ENCODE measurements at regions not wholly inside any gene's neighbourhood (a gene's known extent, or its start where the extent isn't known, plus 50 kb on each side); places are given as distances from the start of the nearest gene placed in this dataset.
"Not testable (repeated sequence)": the region's sequence is repeated elsewhere in the genome, so short reads cannot be mapped to it uniquely, and the experiment has no call there.

DNA sequence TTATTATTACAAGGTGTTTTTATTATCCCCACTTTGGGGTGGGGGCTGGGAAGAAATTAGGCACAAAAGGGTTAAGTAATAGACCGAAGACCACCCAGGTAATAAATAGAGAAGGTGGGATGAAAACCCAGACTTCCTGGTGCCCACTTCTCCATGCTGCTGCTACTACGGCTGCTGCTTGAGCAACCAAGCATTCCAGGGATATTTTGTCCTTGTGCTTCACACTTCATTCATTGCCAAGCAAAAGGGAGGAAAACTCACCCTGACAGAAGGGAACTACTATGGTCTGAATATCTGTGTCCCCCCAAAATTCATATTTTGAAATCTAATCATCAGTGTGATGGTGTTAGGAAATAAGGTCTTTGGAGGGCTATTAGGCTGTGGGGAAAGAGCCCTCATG is 470.9 kb upstream of the API5 start:
- DNase-seq (ENCODE audit: low spot score): no peak

DNA sequence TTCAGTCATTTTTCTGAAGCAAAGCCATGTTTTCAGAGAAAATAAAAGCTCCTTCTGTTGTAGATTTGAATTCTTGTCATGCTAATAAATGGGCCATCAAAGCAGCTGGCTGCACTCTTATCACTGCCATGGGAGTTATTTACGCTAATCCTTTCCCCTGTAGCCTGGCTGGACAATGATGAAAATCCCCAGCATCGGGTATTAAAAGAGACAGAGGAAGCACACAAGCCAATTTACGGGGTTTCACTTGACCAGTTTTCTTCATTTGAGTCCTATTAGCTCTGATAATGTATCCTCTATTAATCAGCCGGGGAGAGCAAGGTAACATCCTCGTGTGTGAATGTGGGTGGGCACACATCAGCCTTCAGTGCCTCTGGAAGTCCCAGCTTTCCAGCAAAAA is 470.2 kb upstream of the API5 start:
- DNase-seq (ENCODE audit: low spot score): no peak

DNA sequence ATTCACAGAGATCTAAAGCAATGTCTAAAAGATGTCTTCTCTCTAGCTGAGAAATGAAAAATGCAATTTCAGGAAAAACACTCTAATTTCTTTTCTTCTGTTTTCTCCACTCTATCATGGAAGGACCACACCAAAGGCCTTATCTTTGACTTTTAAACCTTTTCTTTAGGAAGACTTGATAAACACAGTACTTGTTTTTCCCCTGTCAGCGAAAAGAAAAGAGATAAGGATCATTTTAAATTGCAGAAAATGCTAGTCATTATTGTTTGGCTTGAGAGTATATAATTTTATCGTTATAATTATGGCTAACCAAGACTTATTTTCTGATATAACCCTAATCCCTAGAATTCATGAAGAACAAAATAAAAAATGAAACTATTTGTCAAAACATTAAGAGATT is 462.4 kb upstream of the API5 start:
- DNase-seq (ENCODE audit: low spot score): no peak

DNA sequence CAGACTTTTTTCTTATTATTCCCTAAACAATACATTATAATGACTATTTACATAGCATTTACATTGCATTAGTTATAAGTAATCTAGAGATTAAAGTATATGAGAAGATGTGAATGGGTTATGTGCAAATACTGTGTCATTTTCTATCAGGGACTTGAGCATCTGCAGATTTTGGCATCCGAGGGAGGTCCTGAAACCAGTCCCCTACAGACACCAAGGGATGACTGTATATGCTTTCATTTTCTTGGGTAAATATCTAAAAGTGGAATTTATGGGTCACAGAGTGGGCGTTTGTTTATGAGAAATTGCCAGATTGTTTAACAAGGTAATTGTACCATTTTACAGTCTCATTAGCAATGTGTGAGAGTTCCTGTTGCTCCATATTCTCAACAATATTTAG is 454.5 kb upstream of the API5 start:
- no peak for DNase-seq (ENCODE audit: low spot score)

DNA sequence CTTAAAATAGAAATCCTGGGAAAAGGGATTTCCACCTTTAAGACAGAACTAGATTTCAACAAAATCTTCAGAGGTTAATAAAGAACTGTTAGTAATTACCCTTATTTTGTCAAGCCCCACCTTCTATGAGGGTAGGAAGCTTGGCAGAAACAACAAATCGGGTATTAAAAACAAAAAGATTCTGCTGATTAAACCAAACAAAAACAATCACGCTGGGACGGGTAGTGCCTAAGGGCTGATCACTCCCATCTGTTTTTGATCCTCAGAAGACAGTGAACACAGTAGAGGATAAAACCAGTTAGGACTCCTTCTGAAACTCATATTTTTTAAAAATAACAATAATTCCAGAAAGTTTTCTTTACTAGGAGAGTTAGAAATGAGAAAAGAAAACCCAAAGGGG is 441.3 kb upstream of the API5 start:
- DNase-seq (ENCODE audit: low spot score): no peak

DNA sequence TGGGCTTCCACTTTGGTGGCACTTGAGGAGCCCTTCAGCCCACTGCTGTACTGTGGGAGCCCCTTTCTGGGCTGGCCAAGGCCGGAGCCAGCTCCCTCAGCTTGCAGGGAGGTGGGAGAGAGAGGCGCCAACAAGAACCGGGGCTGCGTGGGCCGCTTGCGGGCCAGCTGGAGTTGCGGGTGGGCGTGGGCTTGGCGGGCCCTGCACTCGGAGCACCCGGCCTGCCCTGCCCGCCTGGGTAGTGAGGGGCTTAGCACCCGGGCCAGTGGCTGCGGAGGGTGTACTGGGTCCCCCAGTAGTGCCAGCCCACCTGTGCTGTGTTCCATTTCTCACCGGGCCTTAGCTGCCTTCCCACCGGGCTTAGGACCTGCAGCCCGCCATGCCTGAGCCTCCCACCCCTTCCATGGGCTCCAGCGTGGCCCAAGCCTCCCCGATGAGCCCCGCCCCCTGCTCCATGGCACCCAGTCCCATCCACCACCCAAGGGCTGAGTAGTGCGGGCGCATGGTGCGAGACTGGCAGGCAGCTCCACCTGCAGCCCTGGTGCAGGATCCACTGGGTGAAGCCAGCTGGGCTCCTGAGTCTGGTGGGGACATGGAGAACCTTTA is 437.9 kb upstream of the API5 start:
- not testable (repeated sequence) for DNase-seq (ENCODE audit: low spot score)

DNA sequence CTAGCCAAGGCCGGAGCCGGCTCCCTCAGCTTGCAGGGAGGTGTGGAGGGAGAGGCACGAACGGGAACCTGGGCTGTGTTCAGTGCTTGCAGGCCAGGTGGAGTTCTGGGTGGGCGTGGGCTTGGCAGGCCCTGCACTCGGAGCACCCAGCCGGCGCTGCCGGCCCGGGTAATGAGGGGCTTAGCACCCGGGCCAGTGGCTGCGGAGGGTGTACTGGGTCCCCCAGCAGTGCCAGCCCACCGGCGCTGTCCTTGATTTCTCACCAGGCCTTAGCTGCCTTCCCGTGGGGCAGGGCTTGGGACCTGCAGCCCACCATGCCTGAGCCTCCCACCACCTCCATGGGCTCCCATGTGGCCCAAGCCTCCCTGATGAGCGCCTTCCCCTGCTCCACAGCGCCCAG is 430.5 kb upstream of the API5 start:
- DNase-seq (ENCODE audit: low spot score): not testable (repeated sequence)

DNA sequence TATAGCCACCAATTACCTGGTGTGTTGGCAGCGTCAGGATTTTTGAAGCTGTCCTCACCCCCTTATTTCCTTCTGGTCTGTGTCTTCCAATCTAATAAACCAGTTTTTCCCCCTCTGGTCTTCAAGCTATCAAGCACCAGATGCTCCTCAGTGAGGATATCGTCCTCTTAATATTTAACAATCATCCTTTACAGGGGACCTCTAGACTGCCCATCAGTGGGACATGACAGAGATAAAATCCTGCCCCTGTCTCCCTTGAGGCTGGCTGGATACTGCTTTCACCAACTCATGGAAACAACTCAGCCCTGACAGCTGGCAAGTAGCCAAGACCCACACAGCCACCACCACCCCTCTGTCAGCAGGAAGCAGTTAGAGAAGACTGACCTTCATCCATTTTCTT is 421.0 kb upstream of the API5 start:
- no peak for DNase-seq (ENCODE audit: low spot score)

DNA sequence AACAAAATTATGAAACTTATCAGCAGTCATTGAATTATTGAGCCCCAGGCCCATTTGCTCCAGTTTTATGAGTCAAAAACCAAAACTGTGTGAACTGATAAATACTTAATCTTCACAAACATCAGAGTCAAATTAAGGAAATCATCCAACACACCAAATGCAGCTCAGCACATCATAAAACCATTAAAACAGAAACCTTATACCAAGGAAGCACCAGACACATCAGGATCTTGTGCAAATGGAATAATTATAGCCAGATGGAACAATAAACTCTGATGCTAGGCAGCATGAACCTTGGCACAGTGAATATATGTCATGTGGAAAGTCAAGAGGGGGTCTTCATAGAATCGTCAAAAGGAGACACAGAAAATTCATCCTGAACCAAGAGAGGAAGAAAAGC is 410.7 kb upstream of the API5 start:
- no peak for DNase-seq (ENCODE audit: low spot score)

DNA sequence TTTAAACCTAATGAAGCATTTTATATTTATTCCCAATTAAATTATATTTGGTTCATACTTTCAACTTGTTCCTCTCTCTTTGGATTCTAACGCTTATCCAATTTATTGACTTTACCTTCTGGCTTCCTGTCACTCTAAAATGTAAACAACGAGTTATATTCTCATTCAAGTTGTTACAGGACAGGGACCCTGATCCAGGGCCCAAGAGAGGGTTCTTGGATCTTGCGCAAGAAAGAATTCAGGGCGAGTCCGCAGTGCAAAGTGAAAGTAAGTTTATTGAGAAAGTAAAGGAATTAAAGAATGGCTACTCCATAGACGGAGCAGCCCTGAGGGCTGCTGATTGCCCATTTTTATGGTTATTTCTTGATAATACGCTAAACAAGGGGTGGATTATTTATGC is 405.6 kb upstream of the API5 start:
- DNase-seq (ENCODE audit: low spot score): no peak

DNA sequence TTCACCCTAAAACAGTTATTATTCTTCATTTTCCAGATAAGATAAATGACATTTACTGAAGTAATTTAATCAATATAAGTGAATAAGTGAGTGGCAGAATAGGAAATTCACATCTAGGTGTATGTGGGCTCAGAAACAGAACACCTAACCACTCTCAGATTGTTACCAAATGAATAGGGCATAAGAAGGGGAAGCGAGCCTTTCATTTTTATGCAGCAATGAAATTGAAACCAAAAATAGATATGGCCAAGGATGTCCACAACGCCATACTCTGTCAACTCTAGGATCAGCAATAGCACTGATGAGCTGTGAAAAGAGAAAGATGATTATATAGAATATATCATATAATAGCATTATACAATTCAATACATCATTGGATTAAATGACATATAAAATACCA is 398.1 kb upstream of the API5 start:
- no peak for DNase-seq (ENCODE audit: low spot score)

DNA sequence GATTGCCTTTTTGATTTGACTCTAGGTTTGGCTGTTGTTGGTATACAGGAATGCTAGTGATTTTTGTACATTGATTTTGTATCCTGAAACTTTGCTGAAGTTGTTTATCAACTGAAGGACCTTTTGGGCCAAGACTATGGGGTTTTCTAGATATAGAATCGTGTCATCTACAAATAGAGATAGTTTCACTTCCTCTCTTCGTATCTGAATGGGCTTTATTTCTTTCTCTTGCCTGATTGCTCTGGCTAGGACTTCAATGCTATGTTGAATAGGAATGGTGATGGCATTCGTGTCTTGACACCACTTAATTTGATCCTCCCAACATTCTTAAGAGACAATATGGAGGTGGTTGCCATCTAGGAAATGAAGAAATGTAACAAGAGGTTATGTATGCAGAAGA is 388.1 kb upstream of the API5 start:
- no peak for DNase-seq (ENCODE audit: low spot score)

DNA sequence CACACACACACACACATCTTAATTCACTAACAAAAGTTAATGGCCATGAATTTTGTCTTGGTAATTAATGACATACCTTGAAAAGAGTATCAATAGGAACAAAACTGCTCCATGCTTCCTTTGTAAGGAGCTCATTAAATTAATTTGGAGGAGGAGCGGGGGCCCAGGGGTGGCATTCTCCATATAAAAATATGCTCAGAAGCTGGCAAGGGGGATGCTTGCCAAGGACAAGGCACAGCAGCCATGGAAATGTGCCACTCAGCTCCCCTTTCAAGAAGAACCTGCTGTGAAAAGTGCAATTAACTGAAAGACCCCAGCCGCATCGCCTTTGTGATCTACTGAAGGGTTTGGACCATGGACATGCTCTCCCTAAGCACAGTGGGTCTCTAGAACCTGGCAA is 385.9 kb upstream of the API5 start:
- DNase-seq (ENCODE audit: low spot score): no peak

DNA sequence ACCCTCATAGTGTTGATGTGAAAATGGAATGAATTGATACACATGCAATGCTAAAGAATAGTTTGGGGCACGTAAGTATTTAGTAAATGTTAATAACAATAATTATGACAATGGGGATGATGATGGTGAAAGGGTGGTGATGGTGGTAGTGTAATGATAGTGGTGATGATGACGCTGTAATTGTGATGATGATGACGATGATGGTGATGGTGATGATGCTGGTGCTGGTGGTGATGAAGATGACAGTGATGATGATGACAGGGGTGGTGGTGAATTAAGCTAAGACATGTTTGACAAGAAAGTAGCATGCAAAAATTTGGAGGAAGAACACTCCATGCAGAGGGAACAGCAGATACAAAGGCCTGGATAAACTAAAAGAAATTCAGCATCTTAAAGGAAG is 364.4 kb upstream of the API5 start:
- DNase-seq (ENCODE audit: low spot score): no peak

DNA sequence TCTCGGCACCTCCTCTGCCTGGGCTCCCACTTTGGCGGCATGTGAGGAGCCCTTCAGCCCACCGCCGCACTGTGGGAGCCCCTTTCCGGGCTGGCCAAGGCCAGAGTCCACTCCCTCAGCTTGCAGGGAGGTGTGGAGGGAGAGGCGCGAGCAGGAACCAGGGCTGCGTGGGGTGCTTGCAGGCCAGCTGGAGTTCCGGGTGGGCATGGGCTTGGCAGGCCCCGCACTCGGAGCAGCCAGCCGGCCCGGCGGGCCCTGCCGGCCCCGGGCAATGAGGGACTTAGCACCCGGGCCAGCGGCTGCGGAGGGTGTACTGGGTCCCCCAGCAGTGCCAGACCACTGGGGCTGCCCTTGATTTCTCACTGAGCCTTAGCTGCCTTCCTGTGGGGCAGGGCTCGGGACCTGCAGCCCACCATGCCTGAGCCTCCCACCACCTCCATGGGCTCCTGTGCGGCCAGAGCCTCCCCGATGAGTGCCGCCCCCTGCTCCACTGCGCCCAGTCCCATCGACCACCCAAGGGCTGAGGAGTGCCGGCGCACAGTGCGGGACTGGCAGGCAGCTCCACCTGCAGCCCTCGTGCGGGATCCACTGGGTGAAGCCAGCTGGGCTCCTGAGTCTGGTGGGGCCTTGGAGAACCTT is 361.9 kb upstream of the API5 start:
- not testable (repeated sequence) for DNase-seq (ENCODE audit: low spot score)

DNA sequence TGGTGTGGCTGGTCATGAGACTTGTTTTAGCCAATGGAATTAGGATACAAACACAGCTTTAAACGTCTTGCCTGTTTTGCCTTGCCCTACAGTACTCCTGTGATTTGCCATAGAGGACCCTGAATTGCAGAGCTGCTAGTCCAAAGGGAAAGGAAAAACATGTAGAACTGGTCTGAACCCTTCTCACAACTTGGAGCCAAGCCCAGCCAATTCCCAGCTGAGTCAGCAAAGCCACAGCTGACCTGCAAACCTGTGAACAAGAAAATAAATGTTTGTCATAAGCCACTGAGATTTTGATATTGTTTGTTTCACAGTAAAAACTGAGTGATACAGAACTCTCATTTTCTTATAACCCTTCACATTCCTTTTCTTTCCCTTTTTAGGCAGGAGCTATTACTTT is 360.5 kb upstream of the API5 start:
- no peak for DNase-seq (ENCODE audit: low spot score)

DNA sequence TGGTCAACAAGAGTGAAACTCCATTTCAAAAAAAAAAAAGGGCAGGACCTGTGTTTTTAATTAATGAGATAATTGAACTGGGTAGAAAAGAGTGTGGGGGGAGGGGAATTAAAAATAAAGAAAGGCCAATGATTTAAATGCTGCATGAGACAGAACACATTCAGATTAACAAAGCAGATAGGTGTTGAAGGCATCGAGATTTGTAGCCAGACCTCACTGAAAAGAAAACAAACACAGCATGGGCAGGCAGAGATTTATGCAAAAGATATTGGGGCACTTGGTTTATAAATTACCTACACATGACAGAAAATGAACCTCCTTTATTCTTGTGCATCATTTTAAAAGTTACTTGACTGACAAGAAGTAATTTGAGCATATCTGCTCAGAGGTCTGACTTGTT is 354.0 kb upstream of the API5 start:
- no peak for DNase-seq (ENCODE audit: low spot score)

DNA sequence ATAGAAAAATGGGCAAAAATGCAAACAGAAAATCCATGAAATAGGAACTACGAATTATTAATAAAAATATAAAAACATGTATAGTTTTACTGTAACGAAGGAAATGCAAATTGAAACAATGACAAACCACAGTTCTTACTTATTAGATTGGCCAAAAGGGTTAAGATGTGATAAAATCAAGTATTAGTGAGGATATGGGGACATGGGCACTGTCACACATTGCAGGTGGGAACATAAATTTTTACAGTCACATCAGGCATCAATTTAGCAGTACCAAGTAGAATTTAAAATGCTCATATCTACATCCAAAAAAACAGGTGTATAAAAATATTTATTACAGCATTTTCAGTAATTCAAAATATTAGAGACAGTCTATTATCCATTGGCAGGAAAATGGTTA is 353.2 kb upstream of the API5 start:
- no peak for DNase-seq (ENCODE audit: low spot score)

DNA sequence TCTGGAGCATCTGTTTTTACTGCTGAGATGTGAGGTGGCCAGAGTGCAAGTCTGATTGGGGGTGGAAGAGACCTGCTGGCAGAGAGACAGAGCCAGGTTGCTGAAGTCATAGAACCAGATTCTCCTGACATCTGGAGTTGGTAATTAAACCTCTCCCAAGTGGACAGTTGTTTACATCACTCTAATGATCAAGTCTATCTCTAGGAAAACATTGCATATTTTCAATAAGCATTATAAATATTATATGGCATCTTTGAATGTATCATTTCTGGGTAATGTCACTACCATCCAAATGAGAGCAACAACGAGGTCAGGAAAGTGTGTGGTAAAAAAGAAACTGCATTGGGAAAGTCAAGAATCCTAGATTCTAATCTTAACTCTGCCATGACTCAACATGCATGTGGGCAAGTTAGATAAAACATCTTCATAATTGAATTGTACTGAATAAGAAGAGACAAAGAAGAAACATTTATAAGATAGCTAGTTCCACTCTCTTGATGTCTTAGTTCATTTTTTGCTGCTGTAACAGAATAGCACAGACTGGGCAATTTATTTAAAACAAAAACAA is 351.2 kb upstream of the API5 start:
- DNase-seq (ENCODE audit: low spot score): no peak

DNA sequence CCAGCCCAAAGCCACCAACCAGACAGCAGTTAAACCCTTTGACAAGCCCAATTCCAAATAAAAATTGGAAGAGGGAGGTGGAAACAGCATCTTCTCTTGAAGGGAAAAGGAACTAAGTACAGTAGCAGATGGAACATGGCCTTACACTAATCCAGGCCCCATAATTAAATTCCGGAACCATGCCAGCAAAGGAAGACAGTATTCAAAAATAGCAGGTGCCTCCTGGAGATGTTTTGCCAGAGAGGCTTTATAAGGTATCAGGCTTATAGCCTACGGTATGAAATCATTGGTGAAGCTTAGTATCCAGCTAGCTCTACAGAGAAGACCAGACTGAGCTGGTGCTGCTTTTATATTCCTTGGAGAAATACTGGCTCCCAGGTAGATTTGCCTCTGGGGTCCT is 344.1 kb upstream of the API5 start:
- no peak for DNase-seq (ENCODE audit: low spot score)

DNA sequence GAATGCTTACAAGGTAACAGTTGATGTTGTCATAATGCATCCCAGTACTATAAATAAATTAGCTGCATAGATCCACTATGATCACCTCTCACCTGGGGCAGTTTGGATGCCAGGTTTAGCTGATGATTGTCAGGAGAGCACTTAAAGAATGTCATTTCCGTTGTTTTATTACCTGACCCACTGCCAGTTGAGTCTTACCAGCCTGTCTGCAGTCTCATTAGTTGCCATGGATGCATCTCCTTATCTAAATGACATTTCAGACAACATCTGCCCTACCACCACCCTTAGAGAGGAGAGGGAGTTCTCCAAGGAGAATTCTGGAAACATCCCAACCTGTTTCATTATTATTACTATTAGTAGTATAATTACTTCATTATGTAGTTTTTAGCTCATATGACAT is 339.1 kb upstream of the API5 start:
- no peak for DNase-seq (ENCODE audit: low spot score)

DNA sequence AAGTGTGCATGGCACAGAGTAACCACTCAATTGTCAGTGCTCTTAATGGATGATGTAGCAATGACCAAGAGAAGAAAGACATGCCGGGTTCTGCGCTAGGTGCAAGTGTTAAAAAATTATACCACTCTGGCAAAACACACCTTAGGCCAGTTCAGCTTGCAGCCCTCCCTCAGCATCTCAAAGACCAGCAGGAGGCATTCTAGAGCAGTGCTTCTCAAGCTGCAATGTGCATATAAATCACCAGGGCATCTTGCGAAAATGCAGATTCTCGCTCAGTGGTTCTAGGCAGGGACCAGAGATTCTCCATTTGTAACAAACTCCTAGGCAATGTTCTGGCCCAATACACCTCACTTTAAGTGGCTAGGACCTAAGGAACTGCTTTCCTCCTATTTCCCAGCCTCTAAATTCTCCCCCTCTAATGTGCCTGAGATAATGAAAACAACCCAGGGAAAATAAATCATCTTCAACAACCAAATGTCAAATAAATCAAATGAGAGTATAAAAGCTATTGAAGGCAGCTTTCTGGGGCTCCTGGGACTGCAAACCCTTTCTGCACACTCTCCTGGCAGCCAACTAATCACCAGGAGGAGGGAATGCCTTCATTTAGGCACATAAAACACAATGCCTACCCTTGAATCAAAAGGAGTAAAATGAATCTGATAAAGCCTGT is 337.2 kb upstream of the API5 start:
- DNase-seq (ENCODE audit: low spot score): no peak

DNA sequence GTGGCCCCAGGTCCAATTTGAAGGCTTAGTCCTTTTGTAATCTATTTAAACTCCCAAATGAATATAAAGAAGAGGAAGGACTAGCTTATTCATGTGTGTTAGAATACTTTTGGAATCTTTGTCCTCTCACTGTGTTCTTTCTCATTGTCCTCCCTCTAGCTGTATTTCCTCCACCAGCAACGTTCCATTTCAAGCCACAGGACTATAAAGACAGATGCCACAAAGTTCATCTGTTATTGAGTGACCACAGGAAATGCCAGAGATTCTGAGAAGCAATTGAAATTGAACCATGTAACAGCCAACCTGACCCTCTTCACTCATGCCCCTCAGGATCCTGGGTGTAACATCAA is 336.6 kb upstream of the API5 start:
- no peak for DNase-seq (ENCODE audit: low spot score)
